T1000 (cell line): ENCODE measurements at regions not wholly inside any gene's neighbourhood (a gene's known extent, or its start where the extent isn't known, plus 50 kb on each side); places are given as distances from the start of the nearest gene placed in this dataset.

ENCODE experiments used
- DNase-seq: peaks from one replicate; lab custom pipeline; 2025; ENCODE audit warnings: mixed read lengths; lab: John Stamatoyannopoulos, UW

- DNase-seq, result no peak
Measured at GRCh38 chr9:73775757-73776156, 624.1 kb downstream of the ANXA1 start.

DNA sequence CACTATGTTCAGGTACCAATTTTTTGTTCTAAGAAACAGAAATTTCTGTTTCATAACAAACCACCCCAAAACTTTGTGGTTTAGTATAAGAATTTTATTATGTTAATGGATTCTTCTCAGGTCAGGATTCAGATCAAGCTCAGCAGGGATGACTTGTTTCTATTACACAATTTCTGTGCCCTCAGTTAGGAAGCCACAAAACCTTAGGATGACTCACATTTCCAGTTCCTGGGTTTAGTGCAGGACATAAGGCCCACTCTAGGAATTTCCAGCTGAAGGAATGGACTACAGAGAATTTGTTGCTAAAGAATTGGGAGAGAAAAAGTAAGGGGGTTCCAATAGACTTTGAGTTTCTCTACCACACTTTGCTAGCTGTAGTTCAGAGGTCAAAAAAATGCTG is 629.3 kb downstream of the ANXA1 start:
- DNase-seq, result peak; percentile 23

DNA sequence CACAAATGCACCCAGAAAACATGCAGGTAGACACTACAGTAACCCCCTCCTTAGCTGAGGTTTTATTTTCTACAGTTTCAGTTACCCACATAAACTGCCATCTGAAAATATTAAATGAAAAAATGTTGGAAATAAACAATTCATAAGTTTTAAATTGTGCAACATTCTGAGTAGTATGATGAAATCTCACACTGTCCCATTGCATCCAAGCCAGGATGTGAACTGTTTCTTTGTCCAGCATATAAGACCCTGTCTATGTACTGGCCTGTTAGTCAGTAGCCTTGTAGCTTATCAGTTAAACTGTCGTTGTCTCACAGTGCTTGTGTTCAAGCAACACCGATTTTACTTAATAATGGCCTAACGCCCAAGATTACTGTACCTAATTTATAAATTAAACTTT is 630.5 kb downstream of the ANXA1 start:
- DNase-seq, result no peak

- no peak for DNase-seq
Measured at GRCh38 chr9:73799446-73799845, 647.8 kb downstream of the ANXA1 start.

DNA sequence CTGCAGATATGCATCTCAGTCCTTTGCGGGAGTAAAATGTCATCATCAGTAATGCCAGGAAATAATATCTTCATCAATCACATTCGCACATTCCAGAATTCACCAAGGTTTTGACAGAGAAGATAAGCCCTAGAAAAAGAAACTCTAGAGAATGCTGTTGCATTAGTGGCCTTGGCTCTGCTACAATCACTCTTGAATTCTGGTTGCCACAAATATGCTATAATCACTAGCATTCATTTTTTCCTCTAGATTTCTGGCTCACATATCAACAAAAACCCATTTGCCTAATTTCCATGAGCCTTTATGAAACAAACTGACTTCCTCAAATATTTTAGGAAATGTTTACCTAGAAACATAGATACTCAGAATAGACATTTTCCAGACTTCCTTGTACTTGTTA is 653.4 kb downstream of the ANXA1 start:
- no peak for DNase-seq

GRCh38 chr9:73805853-73806458 is 654.3 kb downstream of the ANXA1 start:
- no peak for DNase-seq

- no peak for DNase-seq
Measured at GRCh38 chr9:73806876-73807275, 655.2 kb downstream of the ANXA1 start.

- no peak for DNase-seq
Measured at GRCh38 chr9:73807952-73808351, 656.3 kb downstream of the ANXA1 start.

DNA sequence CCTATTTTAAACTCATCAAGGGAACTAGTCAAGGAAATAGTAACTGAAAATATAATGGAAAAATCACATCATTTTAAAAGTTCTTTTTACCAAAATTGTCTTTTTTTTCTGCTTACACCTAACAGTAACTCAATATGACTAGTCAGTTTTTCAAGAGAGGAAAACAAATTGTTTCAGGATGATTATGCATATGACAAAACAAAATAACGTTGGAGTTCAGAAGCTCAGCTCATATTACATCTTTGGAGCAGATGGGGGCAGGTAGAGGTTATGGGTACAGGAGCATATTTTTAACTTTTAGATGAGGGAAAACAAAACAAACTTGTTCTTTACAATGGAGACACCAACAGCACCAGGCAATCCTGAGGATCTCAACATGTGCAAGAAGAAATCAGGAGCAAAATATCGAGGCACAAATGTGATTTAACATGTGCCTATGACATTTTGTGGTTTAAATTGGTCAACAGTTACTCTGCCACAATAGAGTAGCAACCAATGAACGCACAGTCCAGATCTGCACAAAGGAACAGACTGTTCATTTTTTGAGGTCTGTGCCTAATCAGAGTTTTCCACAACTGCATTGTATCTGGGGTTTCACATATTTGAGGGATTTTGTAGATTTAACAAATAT is 659.0 kb downstream of the ANXA1 start:
- no peak for DNase-seq

DNA sequence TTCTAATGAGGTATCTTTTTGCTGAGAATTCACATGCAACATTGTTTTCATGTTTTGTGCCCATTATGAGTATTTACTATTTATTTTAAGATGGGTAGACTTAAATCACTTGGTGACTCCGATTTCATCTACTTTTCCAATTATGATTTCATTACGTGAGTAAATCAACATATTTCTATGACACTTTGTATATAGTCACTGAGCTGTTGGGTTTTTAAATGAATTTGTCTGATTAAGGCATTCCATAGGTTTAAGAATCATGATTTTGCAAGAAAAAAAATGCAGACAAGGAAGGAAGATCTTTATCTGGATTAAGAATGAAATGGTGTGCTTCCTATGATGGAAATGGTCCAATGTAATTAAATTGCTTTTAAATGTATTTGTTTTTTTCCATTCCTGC is 661.9 kb downstream of the ANXA1 start:
- DNase-seq, result no peak

GRCh38 chr9:73816905-73817304 is 665.2 kb downstream of the ANXA1 start:
- no peak for DNase-seq

- no peak for DNase-seq
Measured at GRCh38 chr9:73824671-73825070, 672.5 kb upstream of the RORB start.

GRCh38 chr9:73838871-73839270 is 658.3 kb upstream of the RORB start:
- DNase-seq, result no peak

- no peak for DNase-seq
Measured at GRCh38 chr9:73839471-73839870, 657.7 kb upstream of the RORB start.

DNA sequence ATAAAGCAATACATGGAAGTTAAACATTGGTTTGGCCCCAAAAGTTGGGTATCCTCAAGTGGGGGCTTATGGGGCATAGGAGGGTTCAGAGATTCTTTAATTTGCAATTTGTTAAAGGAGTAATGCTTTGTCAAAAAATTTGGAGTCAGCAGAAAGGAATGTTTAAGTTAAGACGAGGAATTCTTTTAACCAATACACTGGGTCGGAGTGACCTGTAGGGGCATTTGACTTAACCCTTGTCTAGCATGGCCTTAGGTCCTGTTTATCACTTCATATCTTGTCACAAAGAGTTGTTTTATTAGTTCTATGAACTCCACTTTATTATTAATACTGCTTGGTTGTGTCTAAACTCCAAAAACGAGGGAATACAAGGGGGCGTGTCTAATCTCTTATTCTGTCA is 656.1 kb upstream of the RORB start:
- no peak for DNase-seq

DNA sequence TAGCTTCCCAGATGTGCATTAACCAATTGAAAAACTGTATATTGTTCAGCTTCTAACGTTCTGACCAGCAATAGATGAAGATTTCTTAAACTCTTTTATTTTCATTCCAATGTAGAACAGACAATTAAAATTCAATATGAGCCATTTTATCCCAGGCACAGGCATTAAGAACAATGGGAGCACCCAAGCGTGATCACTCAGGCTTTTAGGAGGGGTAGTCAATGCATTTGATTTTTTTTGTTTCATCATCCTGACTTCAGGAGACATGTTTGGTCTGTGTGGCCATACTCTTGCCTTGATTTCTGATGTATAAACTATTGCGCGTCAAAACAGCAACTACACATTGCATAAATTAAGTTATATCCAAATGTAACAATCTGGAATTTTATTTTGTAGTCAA is 653.0 kb upstream of the RORB start:
- DNase-seq, result no peak

DNA sequence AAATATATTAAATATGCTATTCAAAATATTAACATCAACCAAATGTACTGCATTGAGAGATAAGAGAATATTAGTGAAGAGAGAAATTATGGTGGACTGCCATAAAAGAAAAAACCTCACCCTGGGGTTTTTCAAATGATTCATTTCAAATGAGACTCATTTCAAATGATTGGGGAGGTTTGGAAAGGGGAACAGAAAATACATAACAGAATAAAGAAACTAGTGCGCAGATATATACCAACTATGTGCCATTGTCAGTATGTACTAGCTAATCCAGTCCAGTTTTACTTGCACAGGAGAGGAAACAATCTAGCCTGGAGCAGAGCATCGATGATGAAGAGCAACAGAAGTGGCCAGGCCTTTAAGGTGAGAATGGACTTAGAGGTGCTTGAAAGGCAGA is 651.6 kb upstream of the RORB start:
- no peak for DNase-seq

GRCh38 chr9:73845954-73846690 is 651.0 kb upstream of the RORB start:
- DNase-seq, result no peak

DNA sequence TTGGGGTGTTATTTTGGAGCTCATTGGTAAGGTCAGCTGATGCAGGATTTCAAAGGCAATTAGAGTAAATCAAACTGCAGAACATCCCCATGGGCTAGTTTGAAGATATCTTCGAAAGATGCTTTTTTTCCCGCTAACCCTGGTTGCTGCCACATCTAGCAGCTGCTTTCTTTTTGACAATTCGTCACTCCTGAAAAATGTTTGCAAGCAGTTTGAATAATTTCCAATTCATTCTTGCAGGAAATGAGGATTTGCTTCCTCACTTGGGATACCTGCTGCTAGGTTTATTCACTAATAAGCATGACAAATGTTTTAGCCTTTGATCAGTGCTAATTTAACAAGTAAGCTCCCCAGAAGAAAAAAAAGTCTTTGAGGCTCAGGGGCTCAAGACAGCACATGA is 649.6 kb upstream of the RORB start:
- no peak for DNase-seq

DNA sequence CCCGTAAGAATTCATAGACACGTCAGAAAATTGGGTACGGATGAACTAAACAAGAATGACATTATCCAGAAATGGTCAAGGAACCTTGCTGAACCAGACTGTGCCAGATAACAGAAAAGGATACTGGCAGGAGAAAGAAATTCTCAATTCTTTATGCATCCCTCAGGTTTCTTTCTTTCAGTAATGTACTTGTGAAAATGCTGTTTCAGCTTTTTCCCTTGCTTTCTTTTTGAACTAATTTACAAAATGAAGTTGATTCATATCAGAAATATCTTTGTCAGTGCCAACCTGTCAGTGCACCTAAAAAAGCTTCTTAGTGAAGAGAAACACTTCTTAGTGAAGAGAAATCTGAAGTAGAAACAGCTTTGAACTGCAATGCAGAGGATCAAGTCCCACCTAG is 643.6 kb upstream of the RORB start:
- DNase-seq, result no peak

DNA sequence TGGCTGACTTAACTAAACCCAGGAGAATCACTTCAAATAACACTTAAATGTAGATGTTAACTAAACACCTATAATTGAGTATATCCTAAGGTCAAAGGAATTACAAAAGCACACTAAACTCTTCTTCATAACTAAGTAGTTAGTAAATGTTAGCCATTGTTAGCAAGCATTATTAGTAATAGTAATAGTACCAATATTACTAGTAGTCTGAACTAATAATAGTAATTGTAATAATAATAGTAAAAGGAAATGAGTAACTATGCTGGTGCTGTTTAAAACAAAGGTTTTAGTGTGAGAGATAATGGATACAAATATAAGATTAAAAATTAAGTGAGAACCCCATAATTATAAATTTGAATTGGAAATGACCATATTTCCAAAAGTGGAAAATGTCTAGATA is 641.9 kb upstream of the RORB start:
- DNase-seq, result no peak

DNA sequence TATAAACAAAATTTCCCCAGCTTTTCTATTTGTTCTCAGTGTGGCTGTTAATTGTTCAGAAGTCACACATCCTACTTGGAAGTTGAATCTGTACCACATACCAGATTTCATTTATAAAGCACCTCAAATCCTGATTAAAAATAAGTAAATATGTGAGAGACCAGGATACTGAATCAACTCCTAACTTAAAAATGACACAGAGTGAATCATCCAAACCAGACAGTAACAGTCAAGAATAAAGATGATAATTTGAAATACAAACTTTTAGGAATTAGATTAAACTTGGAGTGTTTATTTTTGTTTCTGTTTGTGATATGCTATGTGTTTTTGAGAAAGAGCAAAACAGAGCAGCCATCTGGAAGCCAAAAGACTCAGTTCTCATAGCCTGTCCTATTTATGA is 633.2 kb upstream of the RORB start:
- DNase-seq, result no peak

DNA sequence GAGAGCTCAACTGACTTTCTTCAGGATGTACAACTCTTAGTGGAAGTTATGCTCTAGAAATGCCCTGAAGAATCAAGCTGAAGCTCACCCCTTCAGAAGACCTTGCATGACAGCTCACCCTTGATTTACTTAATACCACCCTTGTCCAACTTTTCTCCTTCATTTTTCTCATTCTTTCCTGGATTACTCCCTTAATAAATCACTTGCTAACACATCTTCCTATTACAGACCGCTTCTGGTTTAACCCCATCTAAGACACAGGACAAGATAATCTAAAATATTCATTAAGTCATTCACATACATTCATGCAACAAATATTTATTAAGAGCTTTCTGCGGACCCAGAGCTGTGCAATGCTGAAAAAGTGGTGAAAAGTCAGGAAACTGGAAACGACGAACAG is 630.7 kb upstream of the RORB start:
- DNase-seq, result no peak

DNA sequence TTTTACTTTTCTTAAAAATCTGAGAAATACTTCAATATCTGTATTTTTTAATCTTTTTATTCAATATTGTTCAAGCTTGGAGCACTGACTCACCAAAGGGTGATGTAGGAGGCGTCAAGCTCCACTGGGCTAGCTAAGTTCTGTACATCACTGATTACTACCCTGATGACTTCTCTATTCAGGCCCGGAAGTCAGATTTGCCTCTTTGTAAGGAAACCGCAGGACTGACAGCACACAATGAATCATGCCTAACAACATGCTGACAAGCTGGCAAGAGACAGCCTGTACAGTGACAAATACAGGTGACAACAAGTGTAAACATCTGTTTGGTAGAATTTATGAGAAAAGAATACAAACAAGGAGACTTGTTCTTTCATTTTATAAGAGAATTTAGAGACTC is 627.9 kb upstream of the RORB start:
- DNase-seq, result peak; percentile 22
